ENCODE measurements at regions not wholly inside any gene's neighbourhood (a gene's known extent, or its start where the extent isn't known, plus 50 kb on each side); places are given as distances from the start of the nearest gene placed in this dataset.

DNA sequence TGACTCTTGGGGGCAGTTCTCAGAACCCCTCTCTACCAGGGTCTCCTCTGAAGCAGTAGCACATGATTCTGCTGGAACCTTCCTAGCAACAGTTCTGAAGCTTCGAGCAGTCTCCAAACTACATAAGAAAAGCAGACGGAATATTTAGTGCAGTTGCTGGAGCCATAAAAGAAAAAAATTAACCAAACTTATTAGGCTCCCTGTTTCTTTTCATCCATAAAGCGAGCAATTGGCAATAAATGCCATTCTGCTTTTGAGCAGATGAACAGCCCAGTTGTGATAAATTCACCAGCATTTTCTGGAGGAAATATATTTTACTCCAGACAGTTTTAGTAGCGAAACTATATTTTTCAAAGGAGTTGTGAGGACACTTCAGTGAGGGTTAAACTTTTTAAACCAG is 250.1 kb upstream of the BOD1L1 start:
- H3K4me1 ChIP-seq (ENCODE audit: insufficient read depth, low read length), result no peaks in the 10 kb centered on the region; the same call in 1 of the 2 replicates
- no peak overlapping the region for H3K27ac ChIP-seq (ENCODE audit: low read length)
- H3K9ac ChIP-seq (ENCODE audit: low read depth, low read length), result no peak overlapping the region
- no peaks in the 10 kb centered on the region for H3K9me3 ChIP-seq (ENCODE audit: insufficient read depth, low read depth, low read length)
- H3K27me3 ChIP-seq (ENCODE audit: insufficient read depth, low read length), result no peaks in the 10 kb centered on the region
- no peak overlapping the region for H3K4me3 ChIP-seq (ENCODE audit: low read length)
- H3K36me3 ChIP-seq (ENCODE audit: insufficient read depth, low read depth, low read length), result no peaks in the 10 kb centered on the region

DNA sequence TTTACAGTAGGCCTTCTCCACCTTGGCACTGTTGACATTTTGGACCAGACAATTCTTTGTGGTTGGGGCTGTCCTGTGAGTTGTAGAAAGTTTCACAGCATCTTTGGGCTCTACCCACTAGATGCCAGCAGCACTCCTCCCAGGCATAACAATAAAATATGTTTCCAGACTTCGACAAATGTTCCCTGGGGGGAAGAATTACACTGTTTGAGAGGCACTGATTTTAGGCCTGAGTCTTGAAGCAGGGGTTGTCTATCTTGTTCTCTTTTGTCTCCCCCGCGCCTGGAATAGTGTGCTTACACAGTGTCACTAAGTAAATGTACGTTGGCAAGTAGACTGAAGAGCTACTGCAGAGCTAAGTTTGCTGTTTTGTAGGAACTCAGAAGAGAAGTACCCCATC is 254.4 kb upstream of the BOD1L1 start:
- no peaks in the 10 kb centered on the region for H3K4me1 ChIP-seq (ENCODE audit: insufficient read depth, low read length)
- no peak overlapping the region for H3K9ac ChIP-seq (ENCODE audit: low read depth, low read length)
- no peaks in the 10 kb centered on the region for H3K27me3 ChIP-seq (ENCODE audit: insufficient read depth, low read length)
- H3K27ac ChIP-seq (ENCODE audit: low read length), result no peak overlapping the region
- no peaks in the 10 kb centered on the region for H3K36me3 ChIP-seq (ENCODE audit: insufficient read depth, low read depth, low read length)
- H3K4me3 ChIP-seq (ENCODE audit: low read length), result no peak overlapping the region
- H3K9me3 ChIP-seq (ENCODE audit: insufficient read depth, low read depth, low read length), result no peaks in the 10 kb centered on the region

- Histone ChIP-seq H3K9me3 (ENCODE audit: insufficient read depth, low read depth, low read length) (no peaks in the 10 kb centered on the region), H3K9ac (ENCODE audit: low read depth, low read length) (no peak overlapping the region), H3K36me3 (ENCODE audit: insufficient read depth, low read depth, low read length) (no peaks in the 10 kb centered on the region), H3K27me3 (ENCODE audit: insufficient read depth, low read length) (no peaks in the 10 kb centered on the region), H3K4me3 (ENCODE audit: low read length) (no peak overlapping the region), H3K27ac (ENCODE audit: low read length) (no peak overlapping the region), H3K4me1 (ENCODE audit: insufficient read depth, low read length) (no peaks in the 10 kb centered on the region)
These were observed 259.5 kb upstream of the BOD1L1 start for GRCh38 chr4:13887010-13887409.

DNA sequence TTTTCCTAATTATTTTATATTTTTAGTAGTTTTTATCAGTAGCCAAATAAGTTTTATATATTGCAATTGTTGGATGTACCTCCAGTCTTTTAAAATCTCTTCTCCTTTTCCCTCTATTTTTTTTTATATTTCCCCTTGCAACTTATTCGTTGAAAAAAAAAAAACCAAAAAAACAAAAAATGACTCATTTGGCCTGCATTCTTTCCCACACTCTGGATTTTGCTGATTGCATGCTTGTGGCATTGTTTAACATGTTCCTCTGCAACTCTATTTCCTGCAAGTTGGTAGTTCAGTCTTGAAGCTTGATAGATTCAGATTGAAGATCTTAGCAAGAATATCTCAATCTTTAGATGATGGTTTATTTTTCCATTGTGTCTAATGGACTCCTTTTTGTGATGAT is 260.6 kb upstream of the BOD1L1 start:
- H3K36me3 ChIP-seq (ENCODE audit: insufficient read depth, low read depth, low read length), result no peaks in the 10 kb centered on the region
- H3K9ac ChIP-seq (ENCODE audit: low read depth, low read length), result no peak overlapping the region
- H3K27me3 ChIP-seq (ENCODE audit: insufficient read depth, low read length), result no peaks in the 10 kb centered on the region
- H3K4me3 ChIP-seq (ENCODE audit: low read length), result no peak overlapping the region
- H3K27ac ChIP-seq (ENCODE audit: low read length), result no peak overlapping the region
- no peaks in the 10 kb centered on the region for H3K9me3 ChIP-seq (ENCODE audit: insufficient read depth, low read depth, low read length)
- H3K4me1 ChIP-seq (ENCODE audit: insufficient read depth, low read length), result no peaks in the 10 kb centered on the region

GRCh38 chr4:13891544-13891939 is 264.0 kb upstream of the BOD1L1 start:
- H3K4me3 ChIP-seq (ENCODE audit: low read length), result no peak overlapping the region
- H3K9me3 ChIP-seq (ENCODE audit: insufficient read depth, low read depth, low read length), result no peaks in the 10 kb centered on the region
- no peaks in the 10 kb centered on the region for H3K4me1 ChIP-seq (ENCODE audit: insufficient read depth, low read length)
- no peaks in the 10 kb centered on the region for H3K36me3 ChIP-seq (ENCODE audit: insufficient read depth, low read depth, low read length)
- H3K27ac ChIP-seq (ENCODE audit: low read length), result no peak overlapping the region
- no peak overlapping the region for H3K9ac ChIP-seq (ENCODE audit: low read depth, low read length)
- H3K27me3 ChIP-seq (ENCODE audit: insufficient read depth, low read length), result no peaks in the 10 kb centered on the region

DNA sequence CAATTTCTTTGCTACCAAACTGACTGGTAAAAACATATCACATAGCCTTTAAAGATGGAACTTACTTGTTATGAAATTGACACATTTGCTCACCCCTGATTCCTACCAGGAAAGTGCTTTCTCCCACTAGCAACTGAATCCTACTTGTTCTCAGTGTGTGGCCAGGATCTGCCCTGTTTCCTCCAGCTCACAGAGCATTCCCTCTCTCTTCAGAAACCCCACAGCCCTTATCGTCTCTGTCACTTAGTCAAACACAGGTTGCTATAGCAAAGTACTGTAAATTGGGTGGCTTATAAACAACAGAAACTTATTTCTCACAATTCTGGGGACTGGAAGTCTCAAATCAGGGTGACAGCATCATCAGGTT is 265.2 kb upstream of the BOD1L1 start:
- H3K4me3 ChIP-seq (ENCODE audit: low read length), result no peak overlapping the region
- no peaks in the 10 kb centered on the region for H3K4me1 ChIP-seq (ENCODE audit: insufficient read depth, low read length)
- H3K27me3 ChIP-seq (ENCODE audit: insufficient read depth, low read length), result no peaks in the 10 kb centered on the region
- no peaks in the 10 kb centered on the region for H3K36me3 ChIP-seq (ENCODE audit: insufficient read depth, low read depth, low read length)
- H3K9ac ChIP-seq (ENCODE audit: low read depth, low read length), result no peak overlapping the region
- no peaks in the 10 kb centered on the region for H3K9me3 ChIP-seq (ENCODE audit: insufficient read depth, low read depth, low read length)
- no peak overlapping the region for H3K27ac ChIP-seq (ENCODE audit: low read length)

DNA sequence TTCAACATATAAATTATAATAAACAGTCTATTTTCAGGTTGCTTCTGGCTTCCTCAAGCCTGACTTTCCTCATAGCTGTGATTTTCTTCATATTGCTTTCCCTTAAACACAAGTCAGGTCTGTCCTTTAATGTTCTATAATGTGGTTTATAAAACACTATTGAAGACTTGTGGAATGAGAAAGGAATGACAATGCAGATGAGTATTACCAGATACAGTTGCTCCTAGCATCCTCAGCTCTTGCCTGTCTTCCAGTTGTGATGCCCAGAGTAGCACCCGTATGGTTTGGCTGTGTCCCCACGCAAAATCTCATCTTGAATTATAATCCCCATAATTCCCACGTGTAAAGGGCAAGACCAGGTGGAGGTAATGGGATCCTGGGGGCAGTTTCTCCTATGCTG is 265.7 kb upstream of the BOD1L1 start:
- Histone ChIP-seq H3K27ac (ENCODE audit: low read length) (no peak overlapping the region), H3K27me3 (ENCODE audit: insufficient read depth, low read length) (no peaks in the 10 kb centered on the region), H3K36me3 (ENCODE audit: insufficient read depth, low read depth, low read length) (no peaks in the 10 kb centered on the region), H3K9me3 (ENCODE audit: insufficient read depth, low read depth, low read length) (no peaks in the 10 kb centered on the region), H3K4me1 (ENCODE audit: insufficient read depth, low read length) (no peaks in the 10 kb centered on the region), H3K9ac (ENCODE audit: low read depth, low read length) (no peak overlapping the region), H3K4me3 (ENCODE audit: low read length) (no peak overlapping the region)

DNA sequence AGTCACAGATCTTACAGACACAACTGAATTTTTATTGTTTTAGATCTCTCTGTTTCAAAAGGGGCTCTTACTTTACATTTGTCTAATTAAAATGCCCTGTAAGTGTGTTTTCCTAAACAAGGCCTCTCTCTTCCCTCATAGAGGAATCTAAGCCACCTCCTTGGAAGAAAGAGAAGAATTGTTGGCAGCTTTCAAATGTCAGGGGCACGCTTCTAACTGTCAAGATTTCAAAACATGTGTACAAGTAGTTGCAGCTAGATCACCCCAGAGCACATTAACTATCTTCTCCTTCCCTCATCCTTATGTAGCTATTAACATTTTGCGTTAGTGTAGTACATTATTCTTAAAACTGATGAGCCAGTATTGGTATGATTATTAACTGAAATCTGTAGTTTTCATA is 266.5 kb upstream of the BOD1L1 start:
- no peak overlapping the region for H3K27ac ChIP-seq (ENCODE audit: low read length)
- no peaks in the 10 kb centered on the region for H3K36me3 ChIP-seq (ENCODE audit: insufficient read depth, low read depth, low read length)
- H3K9me3 ChIP-seq (ENCODE audit: insufficient read depth, low read depth, low read length), result no peaks in the 10 kb centered on the region
- H3K4me1 ChIP-seq (ENCODE audit: insufficient read depth, low read length), result no peaks in the 10 kb centered on the region
- no peak overlapping the region for H3K9ac ChIP-seq (ENCODE audit: low read depth, low read length)
- H3K4me3 ChIP-seq (ENCODE audit: low read length), result no peak overlapping the region
- H3K27me3 ChIP-seq (ENCODE audit: insufficient read depth, low read length), result no peaks in the 10 kb centered on the region

GRCh38 chr4:13900780-13901179 is 273.3 kb upstream of the BOD1L1 start:
- H3K9me3 ChIP-seq (ENCODE audit: insufficient read depth, low read depth, low read length), result no peaks in the 10 kb centered on the region
- H3K27me3 ChIP-seq (ENCODE audit: insufficient read depth, low read length), result no peaks in the 10 kb centered on the region
- no peaks in the 10 kb centered on the region for H3K36me3 ChIP-seq (ENCODE audit: insufficient read depth, low read depth, low read length)
- no peaks in the 10 kb centered on the region for H3K4me1 ChIP-seq (ENCODE audit: insufficient read depth, low read length)
- H3K27ac ChIP-seq (ENCODE audit: low read length), result no peak overlapping the region
- no peak overlapping the region for H3K9ac ChIP-seq (ENCODE audit: low read depth, low read length)
- H3K4me3 ChIP-seq (ENCODE audit: low read length), result no peak overlapping the region

DNA sequence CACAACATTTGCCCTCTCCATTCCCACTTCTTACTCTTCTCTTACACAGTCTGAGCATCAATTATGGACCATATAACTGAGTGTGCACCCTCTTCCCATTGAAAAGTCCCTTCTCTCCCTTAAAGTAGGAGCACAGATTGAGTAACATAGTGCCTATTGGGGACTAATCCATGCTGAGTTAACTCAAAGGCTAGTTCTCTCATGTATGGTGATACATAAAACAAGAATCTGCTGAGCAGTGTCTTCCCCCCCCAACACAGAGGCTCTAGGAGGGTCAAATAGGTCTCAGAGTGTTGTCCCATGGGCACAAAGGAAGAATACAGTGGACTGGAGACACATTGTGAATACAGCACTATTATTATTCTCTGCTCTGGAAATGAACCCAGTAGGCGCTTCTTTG is 274.6 kb upstream of the BOD1L1 start:
- H3K36me3 ChIP-seq (ENCODE audit: insufficient read depth, low read depth, low read length), result no peaks in the 10 kb centered on the region
- no peaks in the 10 kb centered on the region for H3K4me1 ChIP-seq (ENCODE audit: insufficient read depth, low read length)
- no peak overlapping the region for H3K27ac ChIP-seq (ENCODE audit: low read length)
- no peak overlapping the region for H3K4me3 ChIP-seq (ENCODE audit: low read length)
- no peaks in the 10 kb centered on the region for H3K9me3 ChIP-seq (ENCODE audit: insufficient read depth, low read depth, low read length)
- H3K27me3 ChIP-seq (ENCODE audit: insufficient read depth, low read length), result no peaks in the 10 kb centered on the region
- no peak overlapping the region for H3K9ac ChIP-seq (ENCODE audit: low read depth, low read length)

DNA sequence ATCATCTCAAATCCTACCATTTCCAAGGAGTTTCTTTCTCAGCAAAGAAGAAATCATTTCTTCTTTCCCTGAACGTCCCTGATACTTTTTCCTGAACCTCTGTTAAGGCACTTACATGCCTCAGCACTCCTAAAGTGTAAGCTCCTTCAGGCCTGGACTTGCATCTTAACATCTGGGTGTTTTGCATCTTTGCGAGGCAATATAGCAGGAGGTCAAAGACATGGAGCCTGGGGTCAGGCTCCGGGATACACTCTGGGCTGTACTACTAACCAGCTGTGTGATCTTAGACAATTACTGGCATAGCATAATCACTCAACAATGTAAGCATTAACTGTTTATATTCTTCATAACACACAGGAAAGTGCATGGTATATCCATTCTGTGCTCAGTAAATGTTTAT is 275.5 kb upstream of the BOD1L1 start:
- no peak overlapping the region for H3K27ac ChIP-seq (ENCODE audit: low read length)
- no peaks in the 10 kb centered on the region for H3K9me3 ChIP-seq (ENCODE audit: insufficient read depth, low read depth, low read length)
- H3K9ac ChIP-seq (ENCODE audit: low read depth, low read length), result no peak overlapping the region
- H3K4me3 ChIP-seq (ENCODE audit: low read length), result no peak overlapping the region
- no peaks in the 10 kb centered on the region for H3K36me3 ChIP-seq (ENCODE audit: insufficient read depth, low read depth, low read length)
- peaks cover 6% of the 10 kb centered on the region; the same call in 1 of the 2 replicates for H3K4me1 ChIP-seq (ENCODE audit: insufficient read depth, low read length)
- no peaks in the 10 kb centered on the region for H3K27me3 ChIP-seq (ENCODE audit: insufficient read depth, low read length)

DNA sequence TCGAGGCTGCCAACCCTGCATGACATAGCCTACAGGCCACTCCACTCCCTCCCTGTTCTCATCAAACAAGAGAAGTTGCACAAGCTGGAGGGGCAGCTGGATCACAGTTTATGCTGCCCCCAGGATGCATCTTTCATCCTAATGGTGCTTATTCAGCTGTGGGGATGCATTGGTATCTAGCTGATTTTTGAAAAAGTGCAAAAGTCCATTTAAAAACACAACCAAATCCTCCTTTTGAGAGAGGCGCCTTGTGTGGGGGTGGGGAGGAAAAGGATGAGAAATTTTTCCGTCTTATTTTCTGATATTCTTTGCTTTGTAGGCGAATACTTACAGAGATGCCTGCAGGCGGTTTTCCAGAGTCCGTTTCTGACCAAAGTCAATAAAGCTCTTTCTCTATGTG is 276.4 kb upstream of the BOD1L1 start:
- H3K4me1 ChIP-seq (ENCODE audit: insufficient read depth, low read length), result peaks cover 6% of the 10 kb centered on the region; the same call in 1 of the 2 replicates
- no peak overlapping the region for H3K4me3 ChIP-seq (ENCODE audit: low read length)
- no peaks in the 10 kb centered on the region for H3K27me3 ChIP-seq (ENCODE audit: insufficient read depth, low read length)
- no peak overlapping the region for H3K9ac ChIP-seq (ENCODE audit: low read depth, low read length)
- H3K27ac ChIP-seq (ENCODE audit: low read length), result no peak overlapping the region
- H3K36me3 ChIP-seq (ENCODE audit: insufficient read depth, low read depth, low read length), result no peaks in the 10 kb centered on the region
- H3K9me3 ChIP-seq (ENCODE audit: insufficient read depth, low read depth, low read length), result no peaks in the 10 kb centered on the region

DNA sequence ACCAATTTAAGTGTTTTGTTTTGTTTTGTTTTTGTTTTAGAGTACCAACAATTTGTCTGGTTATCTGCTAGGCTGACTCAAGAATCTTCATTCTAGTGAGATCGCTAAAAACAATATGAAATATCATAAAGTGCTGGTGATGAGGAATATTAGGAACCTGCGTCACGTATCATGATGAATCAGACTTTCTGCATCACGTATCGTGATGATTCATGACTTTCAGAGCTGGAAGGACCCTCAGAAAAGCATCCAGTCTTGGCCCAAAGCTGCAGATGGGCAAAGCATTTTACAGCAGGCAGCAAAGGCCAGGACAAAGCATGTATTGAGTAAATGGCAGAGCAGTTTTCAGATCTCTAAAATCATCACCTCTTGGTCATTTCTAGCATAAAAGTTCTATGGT is 278.0 kb upstream of the BOD1L1 start:
- H3K9me3 ChIP-seq (ENCODE audit: insufficient read depth, low read depth, low read length), result no peaks in the 10 kb centered on the region
- H3K27me3 ChIP-seq (ENCODE audit: insufficient read depth, low read length), result no peaks in the 10 kb centered on the region
- H3K4me1 ChIP-seq (ENCODE audit: insufficient read depth, low read length), result peaks cover 6% of the 10 kb centered on the region; the same call in 1 of the 2 replicates
- no peak overlapping the region for H3K9ac ChIP-seq (ENCODE audit: low read depth, low read length)
- no peak overlapping the region for H3K27ac ChIP-seq (ENCODE audit: low read length)
- H3K36me3 ChIP-seq (ENCODE audit: insufficient read depth, low read depth, low read length), result no peaks in the 10 kb centered on the region
- H3K4me3 ChIP-seq (ENCODE audit: low read length), result no peak overlapping the region
